ENCODE measurements at regions not wholly inside any gene's neighbourhood (a gene's known extent, or its start where the extent isn't known, plus 50 kb on each side); places are given as distances from the start of the nearest gene placed in this dataset.

- TF ChIP-seq CTCF (IDR thresholded peaks at IDR 0.05) (no peak), POLR2A (IDR thresholded peaks at IDR 0.05) (no peak)
Measured at GRCh38 chr1:80657707-80658106, 1143.0 kb upstream of the ADGRL2 start.
